Stimulated activated memory B cell treated with anti-CD40 and anti-IgM and Interleukin-4, amounts not matched to agents 10 μg/mL and 1 μg/mL and 100 μg/mL, for 72 hours (primary cell): ENCODE measurements at regions not wholly inside any gene's neighbourhood (a gene's known extent, or its start where the extent isn't known, plus 50 kb on each side); places are given as distances from the start of the nearest gene placed in this dataset.

ENCODE experiments used
- ATAC-seq: fragments of 150-1000 bp; cut with Tn5 transposase; 2 replicates; pipeline ENCODE4 v1.10.0; 2021
- H3K27ac Mint-ChIP-seq: one replicate; pipeline ENCODE4 v1.8.0; 2022; ENCODE audit warnings: mild to moderate bottlenecking, mixed read lengths
- H3K27me3 Mint-ChIP-seq: one replicate; pipeline ENCODE4 v1.8.0; 2022; ENCODE audit warnings: mixed read lengths
- H3K36me3 Mint-ChIP-seq: one replicate; pipeline ENCODE4 v1.8.0; 2022; ENCODE audit warnings: mixed read lengths
- H3K4me1 Mint-ChIP-seq: one replicate; pipeline ENCODE4 v1.8.0; 2022; ENCODE audit warnings: mixed read lengths
- H3K4me3 Mint-ChIP-seq: one replicate; pipeline ENCODE4 v1.8.0; 2022; ENCODE audit warnings: mild to moderate bottlenecking, moderate library complexity, mixed read lengths
- H3K9me3 Mint-ChIP-seq: one replicate; pipeline ENCODE4 v1.8.0; 2022; ENCODE audit warnings: mixed read lengths

- Mint-ChIP-seq H3K4me3 (no peak overlapping the region), H3K4me1 (no peaks in the 10 kb centered on the region), H3K27me3 (no peaks in the 10 kb centered on the region), H3K9me3 (no peaks in the 10 kb centered on the region), H3K27ac (no peak overlapping the region), H3K36me3 (no peaks in the 10 kb centered on the region)
- peak; percentile 17 for ATAC-seq
These were observed 150.3 kb upstream of the VANGL1 start for GRCh38 chr1:115491298-115492018.

DNA sequence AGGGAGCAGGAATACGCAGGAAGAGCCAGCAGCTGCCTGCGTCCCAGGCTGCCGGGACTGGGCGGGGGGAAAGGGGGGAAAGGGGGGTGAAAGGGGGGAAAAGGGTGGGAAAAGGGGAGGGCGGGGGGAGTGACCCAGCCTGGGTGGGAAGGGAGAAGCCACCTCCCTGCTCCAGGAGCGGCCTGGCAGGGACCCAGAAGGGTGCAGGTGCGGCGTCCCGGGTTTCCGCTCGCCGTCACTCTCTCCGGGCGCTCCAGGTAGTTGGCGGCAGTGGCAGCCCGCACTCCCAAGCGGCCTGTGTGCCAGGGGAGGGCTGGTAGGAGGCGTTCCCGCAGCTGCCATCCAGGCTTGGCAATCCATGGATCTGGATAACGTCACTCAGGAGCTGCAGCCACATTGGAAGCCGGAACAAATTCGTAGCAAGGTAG lies 141.0 kb upstream of the NGF start:
- ATAC-seq, result no peak
- Mint-ChIP-seq H3K27ac (no peak overlapping the region), H3K27me3 (peaks cover 18% of the 10 kb centered on the region), H3K36me3 (no peaks in the 10 kb centered on the region), H3K4me1 (no peaks in the 10 kb centered on the region), H3K4me3 (no peak overlapping the region), H3K9me3 (no peaks in the 10 kb centered on the region)

GRCh38 chr1:115477071-115477470 lies 139.0 kb upstream of the NGF start:
- H3K9me3 Mint-ChIP-seq, result no peaks in the 10 kb centered on the region
- no peaks in the 10 kb centered on the region for H3K4me1 Mint-ChIP-seq
- ATAC-seq, result no peak
- H3K27ac Mint-ChIP-seq, result no peak overlapping the region
- no peak overlapping the region for H3K4me3 Mint-ChIP-seq
- H3K27me3 Mint-ChIP-seq, result peaks cover 29% of the 10 kb centered on the region
- H3K36me3 Mint-ChIP-seq, result no peaks in the 10 kb centered on the region

DNA sequence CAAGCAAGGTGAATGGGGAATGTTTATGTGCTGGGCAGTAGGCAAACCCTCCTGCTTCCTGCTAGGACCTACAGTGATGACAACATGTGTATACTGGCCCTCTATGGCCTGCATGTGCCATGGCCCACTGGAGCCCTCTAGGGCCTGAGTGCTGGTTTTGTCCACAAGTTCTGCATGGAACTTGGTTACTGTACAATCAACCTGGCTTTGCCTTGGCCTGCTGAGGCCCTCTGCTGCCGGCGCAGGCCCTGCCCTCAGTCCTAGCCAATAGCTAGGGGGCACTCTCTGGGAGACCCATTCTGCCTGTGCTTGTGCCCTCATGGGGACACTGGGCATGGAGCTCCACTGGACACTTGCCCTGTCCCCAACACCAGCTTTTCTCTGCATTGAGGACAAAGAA lies 138.6 kb upstream of the NGF start:
- Mint-ChIP-seq H3K4me1 (no peaks in the 10 kb centered on the region), H3K27me3 (peaks cover 29% of the 10 kb centered on the region), H3K9me3 (no peaks in the 10 kb centered on the region)

DNA sequence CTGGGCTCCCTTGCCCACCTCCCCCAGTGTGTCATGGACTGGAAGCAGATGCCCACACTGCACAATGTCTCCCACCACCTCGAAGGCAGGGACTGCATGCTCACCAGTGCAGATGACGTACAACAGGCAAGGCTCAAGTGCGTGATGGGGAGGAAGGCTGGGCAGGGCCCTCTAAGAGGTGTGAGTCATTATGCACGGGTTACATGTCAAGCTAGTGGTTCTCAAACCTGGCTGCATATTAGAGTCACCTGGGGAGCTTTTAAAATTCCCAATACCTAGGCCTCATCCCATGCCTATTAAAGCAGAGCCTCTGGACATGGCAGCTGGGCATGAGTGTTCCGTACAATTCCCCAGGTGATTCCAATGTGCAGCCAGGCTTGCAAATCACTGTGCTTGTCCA lies 137.9 kb upstream of the NGF start:
- H3K4me3 Mint-ChIP-seq, result no peak overlapping the region
- no peaks in the 10 kb centered on the region for H3K9me3 Mint-ChIP-seq
- H3K36me3 Mint-ChIP-seq, result no peaks in the 10 kb centered on the region
- no peaks in the 10 kb centered on the region for H3K4me1 Mint-ChIP-seq
- no peak overlapping the region for H3K27ac Mint-ChIP-seq
- ATAC-seq, result no peak
- H3K27me3 Mint-ChIP-seq, result peaks cover 29% of the 10 kb centered on the region

More for the DNA sequence above, 138.6 kb upstream of the NGF start:
- Mint-ChIP-seq H3K4me3 (no peak overlapping the region), H3K36me3 (no peaks in the 10 kb centered on the region), H3K27ac (no peak overlapping the region)
- ATAC-seq, result no peak

DNA sequence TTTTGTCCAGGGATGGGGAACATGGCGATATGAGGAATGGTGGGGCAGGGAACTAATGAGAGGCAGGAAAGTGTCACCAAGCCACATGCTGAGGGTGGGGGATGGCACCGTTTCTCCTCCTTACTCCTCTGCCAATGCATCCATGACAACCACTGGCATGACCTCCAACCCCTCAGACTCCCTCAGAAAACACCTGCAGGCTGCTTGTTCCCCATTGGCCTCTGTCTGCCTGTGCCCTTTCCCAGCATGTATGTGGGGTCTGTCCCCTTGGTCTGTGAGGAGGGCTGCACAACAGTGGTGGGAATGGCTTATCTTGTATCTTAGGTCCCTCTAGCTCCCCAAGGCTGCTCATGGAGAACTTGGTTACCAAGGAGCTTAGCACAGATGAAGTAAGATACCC lies 137.2 kb upstream of the NGF start:
- Mint-ChIP-seq H3K27me3 (peaks cover 29% of the 10 kb centered on the region), H3K27ac (no peak overlapping the region), H3K4me1 (no peaks in the 10 kb centered on the region), H3K9me3 (no peaks in the 10 kb centered on the region), H3K4me3 (no peak overlapping the region), H3K36me3 (no peaks in the 10 kb centered on the region)
- peak; percentile 2 for ATAC-seq

DNA sequence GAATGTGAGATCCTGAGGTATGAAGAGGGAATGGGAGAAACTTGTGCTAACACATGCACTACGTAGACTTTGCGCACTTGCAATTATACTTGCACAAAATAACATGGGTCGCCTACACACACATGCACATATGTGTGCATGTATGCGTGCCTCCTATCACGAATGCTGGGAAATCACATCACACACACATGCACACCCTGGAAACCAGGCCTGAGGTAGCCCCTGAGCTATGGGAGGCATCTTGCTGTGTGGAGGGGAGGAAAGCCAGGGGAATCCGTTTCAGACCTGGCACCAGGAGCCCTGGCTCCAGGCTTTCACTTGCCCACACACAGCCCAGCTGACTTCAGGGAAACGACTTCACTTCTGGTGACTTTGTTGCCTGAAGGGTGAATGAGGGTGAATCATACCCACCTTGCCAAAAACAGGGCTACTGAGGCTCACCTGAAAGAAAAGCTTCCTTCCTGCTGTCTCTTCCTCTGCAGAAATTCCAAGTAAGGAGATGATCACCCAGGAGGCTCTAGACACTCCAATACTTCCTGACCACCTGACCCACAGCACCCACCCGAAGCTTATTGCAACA lies 136.0 kb upstream of the NGF start:
- no peaks in the 10 kb centered on the region for H3K36me3 Mint-ChIP-seq
- no peaks in the 10 kb centered on the region for H3K4me1 Mint-ChIP-seq
- H3K4me3 Mint-ChIP-seq, result no peak overlapping the region
- H3K27me3 Mint-ChIP-seq, result peaks cover 29% of the 10 kb centered on the region
- H3K9me3 Mint-ChIP-seq, result no peaks in the 10 kb centered on the region
- no peak overlapping the region for H3K27ac Mint-ChIP-seq
- no peak for ATAC-seq

- no peaks in the 10 kb centered on the region for H3K36me3 Mint-ChIP-seq
- H3K27me3 Mint-ChIP-seq, result peaks cover 19% of the 10 kb centered on the region
- no peaks in the 10 kb centered on the region for H3K4me1 Mint-ChIP-seq
- H3K4me3 Mint-ChIP-seq, result no peak overlapping the region
- no peaks in the 10 kb centered on the region for H3K9me3 Mint-ChIP-seq
- no peak overlapping the region for H3K27ac Mint-ChIP-seq
- ATAC-seq, result peak; percentile 59
These were observed 131.8 kb upstream of the NGF start for GRCh38 chr1:115469703-115470476.

- ATAC-seq, result no peak
- Mint-ChIP-seq H3K36me3 (no peaks in the 10 kb centered on the region), H3K9me3 (no peaks in the 10 kb centered on the region), H3K27ac (no peak overlapping the region), H3K4me3 (no peak overlapping the region), H3K4me1 (no peaks in the 10 kb centered on the region), H3K27me3 (no peaks in the 10 kb centered on the region)
These were observed 129.7 kb upstream of the NGF start for GRCh38 chr1:115467790-115468189.

DNA sequence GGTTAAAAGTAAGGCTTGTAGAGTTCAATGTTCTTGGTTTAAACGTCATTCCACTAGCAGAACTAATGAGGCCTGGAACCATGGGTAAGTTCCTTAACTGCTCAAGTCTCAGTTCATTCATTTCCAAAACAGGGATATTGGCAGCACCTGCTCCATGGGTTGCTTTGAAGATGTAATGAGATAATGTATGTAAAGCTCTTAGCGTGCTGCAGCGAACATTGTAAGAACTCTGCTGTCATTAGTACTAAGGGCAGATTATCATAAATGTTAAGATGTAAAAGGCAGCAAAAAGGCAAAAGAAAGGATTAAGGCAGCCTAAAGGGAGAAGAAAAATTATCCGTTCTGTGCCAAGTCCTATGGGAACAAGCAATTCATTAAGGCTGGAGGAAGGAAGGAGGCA lies 129.1 kb upstream of the NGF start:
- H3K4me3 Mint-ChIP-seq, result no peak overlapping the region
- H3K27me3 Mint-ChIP-seq, result no peaks in the 10 kb centered on the region
- H3K27ac Mint-ChIP-seq, result no peak overlapping the region
- H3K4me1 Mint-ChIP-seq, result no peaks in the 10 kb centered on the region
- no peak for ATAC-seq
- no peaks in the 10 kb centered on the region for H3K36me3 Mint-ChIP-seq
- H3K9me3 Mint-ChIP-seq, result no peaks in the 10 kb centered on the region

DNA sequence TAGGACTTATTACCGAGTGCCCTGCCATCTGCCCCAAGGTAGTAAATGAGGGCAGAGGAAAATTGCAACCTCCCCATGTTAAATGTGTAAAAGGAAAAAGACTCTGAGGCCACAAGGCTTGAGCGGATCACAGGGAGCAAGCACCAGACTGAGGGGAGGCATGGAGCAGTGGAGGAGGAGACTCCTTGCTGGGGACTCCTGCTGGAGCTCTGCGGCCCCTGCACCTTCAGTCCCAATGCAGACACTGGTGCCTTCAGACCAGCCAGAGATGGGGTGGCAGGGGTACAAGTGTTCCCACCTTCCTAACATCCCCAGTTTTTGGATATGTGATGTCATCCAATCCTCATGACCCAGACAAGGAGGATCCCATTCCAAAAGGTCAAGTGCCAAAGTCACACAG lies 128.4 kb upstream of the NGF start:
- no peaks in the 10 kb centered on the region for H3K36me3 Mint-ChIP-seq
- H3K27ac Mint-ChIP-seq, result no peak overlapping the region
- no peaks in the 10 kb centered on the region for H3K4me1 Mint-ChIP-seq
- no peaks in the 10 kb centered on the region for H3K9me3 Mint-ChIP-seq
- no peaks in the 10 kb centered on the region for H3K27me3 Mint-ChIP-seq
- no peak for ATAC-seq
- no peak overlapping the region for H3K4me3 Mint-ChIP-seq

GRCh38 chr1:115465802-115466363 lies 127.8 kb upstream of the NGF start:
- Mint-ChIP-seq H3K36me3 (no peaks in the 10 kb centered on the region), H3K9me3 (no peaks in the 10 kb centered on the region), H3K27ac (no peak overlapping the region), H3K4me3 (no peak overlapping the region), H3K4me1 (no peaks in the 10 kb centered on the region), H3K27me3 (no peaks in the 10 kb centered on the region)
- no peak for ATAC-seq

- Mint-ChIP-seq H3K4me1 (no peaks in the 10 kb centered on the region), H3K9me3 (no peaks in the 10 kb centered on the region), H3K27ac (no peak overlapping the region), H3K36me3 (no peaks in the 10 kb centered on the region), H3K27me3 (no peaks in the 10 kb centered on the region), H3K4me3 (no peak overlapping the region)
- ATAC-seq, result no peak
These were observed 125.3 kb upstream of the NGF start for GRCh38 chr1:115463347-115463746.

GRCh38 chr1:115462566-115463076 lies 124.6 kb upstream of the NGF start:
- Mint-ChIP-seq H3K9me3 (no peaks in the 10 kb centered on the region), H3K4me1 (no peaks in the 10 kb centered on the region), H3K27me3 (no peaks in the 10 kb centered on the region), H3K27ac (no peak overlapping the region), H3K36me3 (no peaks in the 10 kb centered on the region), H3K4me3 (no peak overlapping the region)
- ATAC-seq, result no peak

GRCh38 chr1:115461526-115461925 lies 123.5 kb upstream of the NGF start:
- Mint-ChIP-seq H3K27me3 (no peaks in the 10 kb centered on the region), H3K36me3 (no peaks in the 10 kb centered on the region), H3K4me1 (no peaks in the 10 kb centered on the region), H3K27ac (no peak overlapping the region), H3K9me3 (no peaks in the 10 kb centered on the region), H3K4me3 (no peak overlapping the region)
- no peak for ATAC-seq
